ENCODE measurements at regions not wholly inside any gene's neighbourhood (a gene's known extent, or its start where the extent isn't known, plus 50 kb on each side); places are given as distances from the start of the nearest gene placed in this dataset.

DNA sequence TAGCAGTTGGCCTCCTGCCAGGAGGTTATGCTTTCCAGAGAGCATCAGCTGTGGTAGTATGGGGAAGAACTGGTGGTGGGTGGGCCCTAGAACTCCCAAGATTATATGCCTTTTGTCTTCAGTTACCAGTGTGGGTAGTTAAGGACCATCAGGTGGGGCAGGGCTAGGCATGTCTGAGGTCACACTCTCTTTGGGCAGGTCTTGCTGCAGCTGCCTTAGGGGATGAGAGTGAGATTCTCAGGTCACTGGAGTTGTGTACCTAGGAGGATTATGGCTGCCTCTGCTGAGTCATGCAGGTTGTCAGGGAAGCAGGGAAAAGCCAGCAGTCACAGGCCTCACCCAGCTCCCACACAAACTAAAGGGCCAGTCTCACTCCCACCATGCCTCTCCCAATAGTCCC is 172.9 kb upstream of the GYPA start:
- Histone ChIP-seq H3K79me2 (ENCODE audit: control insufficient read depth, insufficient read depth, low read length) (no peaks in the 10 kb centered on the region), H3K9ac (replicated peaks; ENCODE audit: extremely low read depth, insufficient read depth, low read length) (no peak overlapping the region), H3K36me3 (ENCODE audit: control insufficient read depth in 2 of 2, extremely low read depth in 1 of 2, insufficient read depth in 2 of 2, low read length in 2 of 2) (no peaks in the 10 kb centered on the region), H3K4me3 (replicated peaks in 1 of 3; ENCODE audit: insufficient read depth in 1 of 3, low read depth in 1 of 3, low read length in 3 of 3) (no peak overlapping the region), H3K4me2 (ENCODE audit: insufficient read depth, low read length) (no peak overlapping the region), H3K4me1 (ENCODE audit: control insufficient read depth, extremely low read depth, insufficient read depth, low read length) (no peaks in the 10 kb centered on the region), H2AFZ (ENCODE audit: low read depth, low read length) (no peak overlapping the region), H3K9me3 (replicated peaks; ENCODE audit: control insufficient read depth, insufficient read depth, low read length) (peaks cover 3% of the 10 kb centered on the region), H3K9me1 (replicated peaks; ENCODE audit: control insufficient read depth, extremely low read depth, insufficient read depth, low read length) (no peaks in the 10 kb centered on the region), H3K27ac (ENCODE audit: insufficient read depth, low read depth, low read length) (no peak overlapping the region), H3K27me3 (ENCODE audit: control insufficient read depth in 2 of 2, insufficient read depth in 2 of 2, low read length in 2 of 2) (peaks cover 0 to 2% of the 10 kb centered on the region in 2 experiments), H4K20me1 (replicated peaks; ENCODE audit: control insufficient read depth, extremely low read depth, insufficient read depth, low read length) (no peaks in the 10 kb centered on the region)
- CTCF ChIA-PET, result no interaction called here
- intact Hi-C loops (cut with micrococcal nuclease) (no loop called here), dilution Hi-C loops (cut with MboI; ENCODE audit: extremely low pct_ligation_motif_present, low sequenced_read_pairs) (no loop called here)
- POLR2A ChIA-PET, result no interaction called here
- no TSS peak for BruUV-seq (replicated peaks)
- FAIRE-seq (no peak), DNase-seq (ENCODE audit: low read depth, low spot score) (no peak)
- TF ChIP-seq MAX (IDR thresholded peaks at IDR 0.05; ENCODE audit: insufficient read depth, insufficient read length) (no peak), POLR2AphosphoS5 (IDR thresholded peaks at IDR 0.05; ENCODE audit: insufficient read depth, low read depth, low read length) (no peak), GATA2 (IDR thresholded peaks at IDR 0.05; ENCODE audit: insufficient read depth, insufficient read length, low read depth, low read length) (no peak), JUN (IDR thresholded peaks at IDR 0.05; ENCODE audit: borderline replicate concordance, insufficient read depth, insufficient read length, low read depth) (no peak), EZH2 (IDR thresholded peaks at IDR 0.05; ENCODE audit: borderline replicate concordance, low read depth, low read length, severe bottlenecking) (no peak), MYC (IDR thresholded peaks at IDR 0.05; ENCODE audit: low read depth, low read length) (no peak)

DNA sequence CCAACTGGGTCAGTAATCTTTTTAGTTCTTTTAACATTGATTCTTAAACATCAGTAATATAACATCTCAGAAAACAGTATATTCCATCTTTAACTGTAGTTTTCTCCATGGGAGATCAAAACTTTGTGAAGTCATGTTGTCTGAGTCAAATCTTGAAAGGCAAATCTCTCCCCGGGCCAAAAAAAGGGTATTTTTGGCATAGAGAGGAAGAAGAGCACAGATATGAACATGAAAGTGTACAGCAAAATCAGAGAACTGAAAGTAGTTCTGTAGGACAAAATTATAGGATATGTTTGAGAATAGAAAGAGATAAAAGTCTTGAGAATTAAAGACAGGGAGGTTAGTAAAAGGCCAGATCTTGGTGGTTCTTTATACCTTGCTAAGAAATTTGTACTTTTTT is 176.4 kb upstream of the GYPA start:
- intact Hi-C loops (cut with micrococcal nuclease) (no loop called here), dilution Hi-C loops (cut with MboI; ENCODE audit: extremely low pct_ligation_motif_present, low sequenced_read_pairs) (no loop called here)
- TF ChIP-seq GATA2 (IDR thresholded peaks at IDR 0.05; ENCODE audit: insufficient read depth, insufficient read length, low read depth, low read length) (no peak), POLR2AphosphoS5 (IDR thresholded peaks at IDR 0.05; ENCODE audit: insufficient read depth, low read depth, low read length) (no peak), MYC (IDR thresholded peaks at IDR 0.05; ENCODE audit: low read depth, low read length) (no peak), JUN (IDR thresholded peaks at IDR 0.05; ENCODE audit: borderline replicate concordance, insufficient read depth, insufficient read length, low read depth) (no peak), CTCF (IDR thresholded peaks at IDR 0.05; ENCODE audit: extremely low read depth in 1 of 2, insufficient read depth in 1 of 2, low read depth in 1 of 2, low read length in 2 of 2) (no peak), FOS (IDR thresholded peaks at IDR 0.05; ENCODE audit: borderline replicate concordance, insufficient read depth, low read length) (no peak), MAX (IDR thresholded peaks at IDR 0.05; ENCODE audit: insufficient read depth, insufficient read length) (no peak), POLR2A (IDR thresholded peaks at IDR 0.05; ENCODE audit: low read depth, low read length) (no peak), EZH2 (IDR thresholded peaks at IDR 0.05; ENCODE audit: borderline replicate concordance, low read depth, low read length, severe bottlenecking) (no peak)
- BruUV-seq (replicated peaks), result no TSS peak
- no peaks in the 10 kb centered on the region for H3K36me3 ChIP-seq (ENCODE audit: control insufficient read depth in 2 of 2, extremely low read depth in 1 of 2, insufficient read depth in 2 of 2, low read length in 2 of 2)
- ChIA-PET CTCF (no interaction called here), POLR2A (no interaction called here)
- H3K4me3 ChIP-seq (replicated peaks in 1 of 3; ENCODE audit: insufficient read depth in 1 of 3, low read depth in 1 of 3, low read length in 3 of 3), result no peak overlapping the region
- DNase-seq (ENCODE audit: low read depth, low spot score) (no peak), FAIRE-seq (no peak)
- no peaks in the 10 kb centered on the region for H4K20me1 ChIP-seq (replicated peaks; ENCODE audit: control insufficient read depth, extremely low read depth, insufficient read depth, low read length)
- H3K27ac ChIP-seq (ENCODE audit: insufficient read depth, low read depth, low read length), result no peak overlapping the region
- H3K4me1 ChIP-seq (ENCODE audit: control insufficient read depth, extremely low read depth, insufficient read depth, low read length), result no peaks in the 10 kb centered on the region
- H3K9me1 ChIP-seq (replicated peaks; ENCODE audit: control insufficient read depth, extremely low read depth, insufficient read depth, low read length), result no peaks in the 10 kb centered on the region
- H3K9me3 ChIP-seq (replicated peaks; ENCODE audit: control insufficient read depth, insufficient read depth, low read length), result peaks cover 3% of the 10 kb centered on the region
- no peaks in the 10 kb centered on the region for H3K79me2 ChIP-seq (ENCODE audit: control insufficient read depth, insufficient read depth, low read length)
- H2AFZ ChIP-seq (ENCODE audit: low read depth, low read length), result no peak overlapping the region
- H3K27me3 ChIP-seq (ENCODE audit: control insufficient read depth in 2 of 2, insufficient read depth in 2 of 2, low read length in 2 of 2), result no peaks in the 10 kb centered on the region
- no peak overlapping the region for H3K9ac ChIP-seq (replicated peaks; ENCODE audit: extremely low read depth, insufficient read depth, low read length)
- H3K4me2 ChIP-seq (ENCODE audit: insufficient read depth, low read length), result no peak overlapping the region

All from endothelial cell of umbilical vein (primary cell).